ENCODE measurements at regions not wholly inside any gene's neighbourhood (a gene's known extent, or its start where the extent isn't known, plus 50 kb on each side); places are given as distances from the start of the nearest gene placed in this dataset.

- TF ChIP-seq POLR2A (IDR thresholded peaks at IDR 0.05) (no peak), CTCF (IDR thresholded peaks at IDR 0.05) (no peak)
Measured at GRCh38 chr11:15795378-15795777, 561.0 kb downstream of the SOX6 start.

All from right lobe of liver (tissue), 4 donors.